Hematopoietic multipotent progenitor cell treated with erythropoietin and hydrocortisone succinate and interleukin-3 and kit ligand, for 15 days (in vitro differentiated cells): ENCODE measurements at regions not wholly inside any gene's neighbourhood (a gene's known extent, or its start where the extent isn't known, plus 50 kb on each side); places are given as distances from the start of the nearest gene placed in this dataset.
A peak's percentile ranks its signal among the peaks of the same experiment; 100 is the strongest.

ENCODE experiments used
- DNase-seq: peaks from one replicate; pipeline ENCODE4 v3.0.0-alpha.2; 2015; ENCODE audit warnings: low spot score

GRCh38 chr9:107720501-107720900 is 230.9 kb upstream of the KLF4 start:
- DNase-seq: no peak

GRCh38 chr9:107717529-107718314 is 228.2 kb upstream of the KLF4 start:
- DNase-seq: no peak

GRCh38 chr9:107715740-107716139 is 226.2 kb upstream of the KLF4 start:
- no peak for DNase-seq

- no peak for DNase-seq
Observed at GRCh38 chr9:107713470-107713869, 223.9 kb upstream of the KLF4 start.

GRCh38 chr9:107712390-107712789 is 222.8 kb upstream of the KLF4 start:
- no peak for DNase-seq

GRCh38 chr9:107711542-107711941 is 222.0 kb upstream of the KLF4 start:
- DNase-seq: no peak

GRCh38 chr9:107710953-107711352 is 221.4 kb upstream of the KLF4 start:
- no peak for DNase-seq

- no peak for DNase-seq
Observed at GRCh38 chr9:107710546-107710945, 221.0 kb upstream of the KLF4 start.

- DNase-seq: peak; percentile 5
Observed at GRCh38 chr9:107708791-107709190, 219.2 kb upstream of the KLF4 start.

- peak; percentile 14 for DNase-seq
Observed at GRCh38 chr9:107707915-107708441, 218.4 kb upstream of the KLF4 start.

GRCh38 chr9:107707428-107707837 is 217.9 kb upstream of the KLF4 start:
- no peak for DNase-seq

- DNase-seq: no peak
Observed at GRCh38 chr9:107706701-107707427, 217.3 kb upstream of the KLF4 start.

- no peak for DNase-seq
Observed at GRCh38 chr9:107705521-107705920, 216.0 kb upstream of the KLF4 start.

GRCh38 chr9:107704774-107705173 is 215.2 kb upstream of the KLF4 start:
- DNase-seq: no peak

- DNase-seq: no peak
Observed at GRCh38 chr9:107703651-107704050, 214.1 kb upstream of the KLF4 start.

GRCh38 chr9:107700847-107701246 is 211.3 kb upstream of the KLF4 start:
- DNase-seq: no peak

GRCh38 chr9:107699231-107699630 is 209.7 kb upstream of the KLF4 start:
- DNase-seq: no peak

GRCh38 chr9:107698779-107699178 is 209.2 kb upstream of the KLF4 start:
- no peak for DNase-seq

GRCh38 chr9:107696302-107696701 is 206.7 kb upstream of the KLF4 start:
- DNase-seq: no peak

- no peak for DNase-seq
Observed at GRCh38 chr9:107694390-107694789, 204.8 kb upstream of the KLF4 start.

GRCh38 chr9:107693625-107694326 is 204.2 kb upstream of the KLF4 start:
- no peak for DNase-seq

GRCh38 chr9:107691664-107692063 is 202.1 kb upstream of the KLF4 start:
- DNase-seq: no peak

GRCh38 chr9:107690021-107690420 is 200.5 kb upstream of the KLF4 start:
- no peak for DNase-seq
